ENCODE measurements at regions not wholly inside any gene's neighbourhood (a gene's known extent, or its start where the extent isn't known, plus 50 kb on each side); places are given as distances from the start of the nearest gene placed in this dataset.

DNA sequence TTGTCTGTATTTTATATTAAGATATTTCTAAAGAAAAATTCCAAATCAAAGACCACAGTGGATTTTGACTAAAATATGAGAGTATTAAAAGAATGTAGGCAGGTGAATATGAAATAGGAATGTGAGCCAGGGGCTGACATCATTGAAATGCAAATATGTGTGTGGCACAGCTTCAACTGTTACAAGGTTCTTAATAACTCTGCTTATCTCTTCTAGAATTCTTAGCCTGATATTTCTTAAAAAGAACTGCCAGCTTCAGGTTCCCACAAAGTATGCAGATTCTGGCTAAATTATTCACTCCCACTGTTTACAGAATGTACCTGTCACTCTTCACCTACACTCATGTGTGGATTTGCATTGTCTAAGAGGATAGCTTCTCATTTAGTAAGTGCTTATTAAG lies 274.4 kb downstream of the DIRAS2 start:
- H3K4me2 ChIP-seq (replicated peaks; ENCODE audit: extremely low read depth, low read length, poor library complexity, severe bottlenecking): no peak overlapping the region
- Mint-ChIP-seq H3K9me3 (peaks cover 0 to 2% (median 0%) of the 10 kb centered on the region in 7 donors), H3K27me3 (ENCODE audit: low read depth in 3 of 3) (peaks cover 6 to 23% (median 8%) of the 10 kb centered on the region in 3 donors), H3K4me1 (no peaks in the 10 kb centered on the region), H3K36me3 (no peaks in the 10 kb centered on the region), H3K27ac (no peak overlapping the region), H3K4me3 (no peak overlapping the region)
- DNase-seq: no peak
- peaks cover 3 to 14% of the 10 kb centered on the region in 2 donors for H3K27me3 ChIP-seq (ENCODE audit: control insufficient read depth in 2 of 2, insufficient read depth in 2 of 2, low read length in 2 of 2)
- no peaks in the 10 kb centered on the region for H4K20me1 ChIP-seq (ENCODE audit: insufficient read depth, low read length)
- H2AFZ ChIP-seq (ENCODE audit: insufficient read depth, low read depth, low read length, poor library complexity, severe bottlenecking): no peak overlapping the region
- no peaks in the 10 kb centered on the region for H3K9me3 ChIP-seq (replicated peaks in 1 of 2; ENCODE audit: control insufficient read depth in 1 of 2, insufficient read depth in 1 of 2, low read length in 2 of 2)
- no peaks in the 10 kb centered on the region for H3K36me3 ChIP-seq (replicated peaks in 1 of 2; ENCODE audit: control insufficient read depth in 1 of 2, insufficient read depth in 2 of 2, low read length in 2 of 2)
- no peaks in the 10 kb centered on the region for H3K4me1 ChIP-seq (ENCODE audit: control insufficient read depth in 1 of 2, insufficient read depth in 2 of 2, low read length in 2 of 2)
- intact Hi-C loops (cut with micrococcal nuclease): no loop called here
- TF ChIP-seq, protein P1, sequence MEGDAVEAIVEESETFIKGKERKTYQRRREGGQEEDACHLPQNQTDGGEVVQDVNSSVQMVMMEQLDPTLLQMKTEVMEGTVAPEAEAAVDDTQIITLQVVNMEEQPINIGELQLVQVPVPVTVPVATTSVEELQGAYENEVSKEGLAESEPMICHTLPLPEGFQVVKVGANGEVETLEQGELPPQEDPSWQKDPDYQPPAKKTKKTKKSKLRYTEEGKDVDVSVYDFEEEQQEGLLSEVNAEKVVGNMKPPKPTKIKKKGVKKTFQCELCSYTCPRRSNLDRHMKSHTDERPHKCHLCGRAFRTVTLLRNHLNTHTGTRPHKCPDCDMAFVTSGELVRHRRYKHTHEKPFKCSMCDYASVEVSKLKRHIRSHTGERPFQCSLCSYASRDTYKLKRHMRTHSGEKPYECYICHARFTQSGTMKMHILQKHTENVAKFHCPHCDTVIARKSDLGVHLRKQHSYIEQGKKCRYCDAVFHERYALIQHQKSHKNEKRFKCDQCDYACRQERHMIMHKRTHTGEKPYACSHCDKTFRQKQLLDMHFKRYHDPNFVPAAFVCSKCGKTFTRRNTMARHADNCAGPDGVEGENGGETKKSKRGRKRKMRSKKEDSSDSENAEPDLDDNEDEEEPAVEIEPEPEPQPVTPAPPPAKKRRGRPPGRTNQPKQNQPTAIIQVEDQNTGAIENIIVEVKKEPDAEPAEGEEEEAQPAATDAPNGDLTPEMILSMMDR (IDR thresholded peaks at IDR 0.05): no peak
- H3K9ac ChIP-seq (ENCODE audit: insufficient read depth, low read length, poor library complexity, severe bottlenecking): no peak overlapping the region
- H3K27ac ChIP-seq (ENCODE audit: low read depth in 1 of 2, low read length in 2 of 2): no peak overlapping the region
- H3K4me3 ChIP-seq (replicated peaks in 1 of 3; ENCODE audit: low read depth in 2 of 3, low read length in 3 of 3): no peak overlapping the region
- no peaks in the 10 kb centered on the region for H3K79me2 ChIP-seq (ENCODE audit: insufficient read depth, low read length)

DNA sequence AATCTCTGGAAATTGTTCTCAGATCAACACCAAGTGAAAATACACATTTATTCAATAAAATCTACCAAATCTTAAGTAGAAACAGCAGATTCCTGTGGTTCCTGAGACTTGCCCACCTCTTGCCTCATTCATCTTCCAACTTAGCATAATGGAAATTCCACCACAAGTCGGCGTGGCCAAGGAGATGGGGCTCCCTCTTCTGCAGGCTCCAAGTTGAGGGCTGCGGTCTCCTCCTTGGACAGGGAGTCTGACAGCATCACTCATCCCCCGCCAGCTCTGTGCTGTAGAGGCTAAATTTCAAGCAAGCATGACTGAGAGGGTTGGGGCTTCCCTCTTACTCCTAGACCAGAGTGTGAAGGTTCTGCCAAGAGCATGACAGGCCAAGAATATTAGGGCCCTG lies 273.7 kb downstream of the DIRAS2 start:
- Mint-ChIP-seq H3K27ac (no peak overlapping the region), H3K36me3 (no peaks in the 10 kb centered on the region), H3K4me1 (no peaks in the 10 kb centered on the region), H3K4me3 (no peak overlapping the region), H3K9me3 (peaks cover 0 to 2% (median 0%) of the 10 kb centered on the region in 7 donors), H3K27me3 (ENCODE audit: low read depth in 3 of 3) (peaks cover 5 to 18% (median 8%) of the 10 kb centered on the region in 3 donors)
- H3K4me3 ChIP-seq (replicated peaks in 1 of 3; ENCODE audit: low read depth in 2 of 3, low read length in 3 of 3): no peak overlapping the region
- TF ChIP-seq, protein P1 (IDR thresholded peaks at IDR 0.05): no peak
- H2AFZ ChIP-seq (ENCODE audit: insufficient read depth, low read depth, low read length, poor library complexity, severe bottlenecking): no peak overlapping the region
- intact Hi-C loops (cut with micrococcal nuclease): no loop called here
- H3K4me2 ChIP-seq (replicated peaks; ENCODE audit: extremely low read depth, low read length, poor library complexity, severe bottlenecking): no peak overlapping the region
- no peaks in the 10 kb centered on the region for H3K4me1 ChIP-seq (ENCODE audit: control insufficient read depth in 1 of 2, insufficient read depth in 2 of 2, low read length in 2 of 2)
- H4K20me1 ChIP-seq (ENCODE audit: insufficient read depth, low read length): no peaks in the 10 kb centered on the region
- H3K79me2 ChIP-seq (ENCODE audit: insufficient read depth, low read length): no peaks in the 10 kb centered on the region
- H3K27me3 ChIP-seq (ENCODE audit: control insufficient read depth in 2 of 2, insufficient read depth in 2 of 2, low read length in 2 of 2): peaks cover 2 to 14% of the 10 kb centered on the region in 2 donors
- no peaks in the 10 kb centered on the region for H3K36me3 ChIP-seq (replicated peaks in 1 of 2; ENCODE audit: control insufficient read depth in 1 of 2, insufficient read depth in 2 of 2, low read length in 2 of 2)
- 94% methylated on average over 2 of the region's 4 CpGs for WGBS (ENCODE audit: insufficient coverage)
- H3K9me3 ChIP-seq (replicated peaks in 1 of 2; ENCODE audit: control insufficient read depth in 1 of 2, insufficient read depth in 1 of 2, low read length in 2 of 2): no peaks in the 10 kb centered on the region
- H3K9ac ChIP-seq (ENCODE audit: insufficient read depth, low read length, poor library complexity, severe bottlenecking): no peak overlapping the region
- DNase-seq: no peak
- H3K27ac ChIP-seq (ENCODE audit: low read depth in 1 of 2, low read length in 2 of 2): no peak overlapping the region
